ENCODE measurements at regions not wholly inside any gene's neighbourhood (a gene's known extent, or its start where the extent isn't known, plus 50 kb on each side); places are given as distances from the start of the nearest gene placed in this dataset.

GRCh38 chr3:30439451-30440053, 166.8 kb upstream of the TGFBR2 start:
- intact Hi-C loops (cut with micrococcal nuclease), result no loop called here
- peaks cover 0 to 3% (median 2%) of the 10 kb centered on the region in 7 donors for H3K9me3 Mint-ChIP-seq
- Histone ChIP-seq H3K9ac (ENCODE audit: insufficient read depth, low read length, poor library complexity, severe bottlenecking) (no peak overlapping the region), H3K4me3 (replicated peaks in 1 of 3; ENCODE audit: low read depth in 2 of 3, low read length in 3 of 3) (no peak overlapping the region), H4K20me1 (ENCODE audit: insufficient read depth, low read length) (no peaks in the 10 kb centered on the region), H3K79me2 (ENCODE audit: insufficient read depth, low read length) (no peaks in the 10 kb centered on the region), H3K4me2 (replicated peaks; ENCODE audit: extremely low read depth, low read length, poor library complexity, severe bottlenecking) (no peak overlapping the region), H3K9me3 (replicated peaks in 1 of 2; ENCODE audit: control insufficient read depth in 1 of 2, insufficient read depth in 1 of 2, low read length in 2 of 2) (no peaks in the 10 kb centered on the region), H3K36me3 (replicated peaks in 1 of 2; ENCODE audit: control insufficient read depth in 1 of 2, insufficient read depth in 2 of 2, low read length in 2 of 2) (no peaks in the 10 kb centered on the region), H3K27ac (ENCODE audit: low read depth in 1 of 2, low read length in 2 of 2) (no peak overlapping the region), H3K27me3 (ENCODE audit: control insufficient read depth in 2 of 2, insufficient read depth in 2 of 2, low read length in 2 of 2) (no peaks in the 10 kb centered on the region), H2AFZ (ENCODE audit: insufficient read depth, low read depth, low read length, poor library complexity, severe bottlenecking) (no peak overlapping the region), H3K4me1 (ENCODE audit: control insufficient read depth in 1 of 2, insufficient read depth in 2 of 2, low read length in 2 of 2) (peaks cover 7 to 11% of the 10 kb centered on the region in 2 donors)
- 72% methylated on average over 4 of the region's 9 CpGs for WGBS (ENCODE audit: insufficient coverage)
- H3K4me3 Mint-ChIP-seq, result no peak overlapping the region
- H3K27ac Mint-ChIP-seq, result no peak overlapping the region
- DNase-seq, result no peak
- peaks cover 21% of the 10 kb centered on the region for H3K4me1 Mint-ChIP-seq
- no peaks in the 10 kb centered on the region for H3K36me3 Mint-ChIP-seq
- H3K27me3 Mint-ChIP-seq (ENCODE audit: low read depth in 3 of 3), result no peaks in the 10 kb centered on the region
- no peak for TF ChIP-seq CTCF (IDR thresholded peaks at IDR 0.05)

- no peaks in the 10 kb centered on the region for H3K36me3 ChIP-seq (replicated peaks in 1 of 2; ENCODE audit: control insufficient read depth in 1 of 2, insufficient read depth in 2 of 2, low read length in 2 of 2)
- H3K27me3 ChIP-seq (ENCODE audit: control insufficient read depth in 2 of 2, insufficient read depth in 2 of 2, low read length in 2 of 2), result no peaks in the 10 kb centered on the region
- DNase-seq, result no peak
- Mint-ChIP-seq H3K4me3 (no peak overlapping the region), H3K9me3 (peaks cover 0 to 3% (median 2%) of the 10 kb centered on the region in 7 donors), H3K4me1 (peaks cover 17% of the 10 kb centered on the region), H3K36me3 (no peaks in the 10 kb centered on the region), H3K27me3 (ENCODE audit: low read depth in 3 of 3) (no peaks in the 10 kb centered on the region), H3K27ac (no peak overlapping the region)
- no peak overlapping the region for H3K4me3 ChIP-seq (replicated peaks in 1 of 3; ENCODE audit: low read depth in 2 of 3, low read length in 3 of 3)
- H3K9me3 ChIP-seq (replicated peaks in 1 of 2; ENCODE audit: control insufficient read depth in 1 of 2, insufficient read depth in 1 of 2, low read length in 2 of 2), result no peaks in the 10 kb centered on the region
- no peaks in the 10 kb centered on the region for H4K20me1 ChIP-seq (ENCODE audit: insufficient read depth, low read length)
- no peak overlapping the region for H3K4me2 ChIP-seq (replicated peaks; ENCODE audit: extremely low read depth, low read length, poor library complexity, severe bottlenecking)
- intact Hi-C loops (cut with micrococcal nuclease), result no loop called here
- H3K9ac ChIP-seq (ENCODE audit: insufficient read depth, low read length, poor library complexity, severe bottlenecking), result no peak overlapping the region
- peaks cover 7 to 11% of the 10 kb centered on the region in 2 donors for H3K4me1 ChIP-seq (ENCODE audit: control insufficient read depth in 1 of 2, insufficient read depth in 2 of 2, low read length in 2 of 2)
- no peak for TF ChIP-seq CTCF (IDR thresholded peaks at IDR 0.05)
- H3K27ac ChIP-seq (ENCODE audit: low read depth in 1 of 2, low read length in 2 of 2), result no peak overlapping the region
- no peak overlapping the region for H2AFZ ChIP-seq (ENCODE audit: insufficient read depth, low read depth, low read length, poor library complexity, severe bottlenecking)
- H3K79me2 ChIP-seq (ENCODE audit: insufficient read depth, low read length), result no peaks in the 10 kb centered on the region
- no CpG with 5 or more reads among the region's 2 CpGs for WGBS (ENCODE audit: insufficient coverage)
Measured at GRCh38 chr3:30440147-30440604, 166.2 kb upstream of the TGFBR2 start.

Data from CD14-positive monocyte (primary cell).